Fibroblast of lung (primary cell): ENCODE measurements at regions not wholly inside any gene's neighbourhood (a gene's known extent, or its start where the extent isn't known, plus 50 kb on each side); places are given as distances from the start of the nearest gene placed in this dataset.
"Not testable (repeated sequence)": the region's sequence is repeated elsewhere in the genome, so short reads cannot be mapped to it uniquely, and the experiment has no call there.

ENCODE experiments used
- DNase-seq, 2 donors: peaks; one replicate each; pipeline versions ENCODE4 v3.0.0 to v3.0.0-alpha.2; 2010; ENCODE audit warnings: low read depth in 2 of 2
- H2AFZ ChIP-seq: 2 replicates; pipeline ENCODE4 v1.5.1; 2012; ENCODE audit warnings: low read length, control low read depth, inconsistent platforms
- H3K27ac ChIP-seq: 2 replicates; pipeline ENCODE4 v1.5.1; 2011; ENCODE audit warnings: low read length, control low read depth; ENCODE audit not compliant: insufficient read depth
- H3K27me3 ChIP-seq: 2 replicates; pipeline ENCODE4 v1.5.1; 2011; ENCODE audit warnings: mild to moderate bottlenecking, low read length; ENCODE audit not compliant: control insufficient read depth, insufficient read depth
- H3K36me3 ChIP-seq: 2 replicates; pipeline ENCODE4 v1.5.1; 2011; ENCODE audit warnings: low read length; ENCODE audit not compliant: control insufficient read depth, insufficient read depth
- H3K4me1 ChIP-seq: 2 replicates; pipeline ENCODE4 v1.5.1; 2011; ENCODE audit warnings: low read length; ENCODE audit not compliant: control insufficient read depth, insufficient read depth; ENCODE audit errors: extremely low read depth
- H3K4me2 ChIP-seq: 2 replicates; pipeline ENCODE4 v1.5.1; 2011; ENCODE audit warnings: low read length, control low read depth; ENCODE audit not compliant: insufficient read depth; ENCODE audit errors: extremely low read depth
- H3K4me3 ChIP-seq, 4 experiments: fragments of 200-600 bp in 1 of 4; sonication (generic) in 1 of 4; replicated peaks in 1 of 4; 2 replicates each; pipeline ENCODE4 v1.5.1; 2011 to 2016; ENCODE audit warnings: low read length in 4 of 4, low read depth in 3 of 4, mild to moderate bottlenecking in 3 of 4, control low read depth in 2 of 4, inconsistent platforms in 1 of 4, mixed read lengths in 1 of 4; ENCODE audit not compliant: insufficient read depth in 1 of 4; ENCODE audit errors: control extremely low read depth in 1 of 4
- H3K79me2 ChIP-seq: 2 replicates; pipeline ENCODE4 v1.5.1; 2012; ENCODE audit warnings: mild to moderate bottlenecking, low read length, inconsistent platforms; ENCODE audit not compliant: control insufficient read depth, insufficient read depth
- H3K9ac ChIP-seq: 2 replicates; pipeline ENCODE4 v1.5.1; 2011; ENCODE audit warnings: mild to moderate bottlenecking, low read length, control low read depth; ENCODE audit not compliant: insufficient read depth
- H3K9me3 ChIP-seq: 2 replicates; pipeline ENCODE4 v1.5.1; 2012; ENCODE audit warnings: low read depth, low read length; ENCODE audit not compliant: control insufficient read depth, insufficient read depth
- H4K20me1 ChIP-seq: 2 replicates; pipeline ENCODE4 v1.5.1; 2011; ENCODE audit warnings: low read length; ENCODE audit not compliant: control insufficient read depth, insufficient read depth; ENCODE audit errors: extremely low read depth
- CTCF ChIP-seq, 2 donors: IDR thresholded peaks in 1 of 2; conservative IDR thresholded peaks in 1 of 2; 1 replicate in 1 of 2; 2 replicates in 1 of 2; pipeline ENCODE4 v1.5.1; 2011 to 2012; ENCODE audit warnings: low read length in 2 of 2, control low read depth in 1 of 2, inconsistent platforms in 1 of 2, low read depth in 1 of 2, mild to moderate bottlenecking in 1 of 2
- EZH2 ChIP-seq: IDR thresholded peaks from 2 replicates; pipeline ENCODE4 v1.5.1; 2012; ENCODE audit warnings: low read length, control low read depth, mild to moderate bottlenecking; ENCODE audit errors: missing control alignments

DNA sequence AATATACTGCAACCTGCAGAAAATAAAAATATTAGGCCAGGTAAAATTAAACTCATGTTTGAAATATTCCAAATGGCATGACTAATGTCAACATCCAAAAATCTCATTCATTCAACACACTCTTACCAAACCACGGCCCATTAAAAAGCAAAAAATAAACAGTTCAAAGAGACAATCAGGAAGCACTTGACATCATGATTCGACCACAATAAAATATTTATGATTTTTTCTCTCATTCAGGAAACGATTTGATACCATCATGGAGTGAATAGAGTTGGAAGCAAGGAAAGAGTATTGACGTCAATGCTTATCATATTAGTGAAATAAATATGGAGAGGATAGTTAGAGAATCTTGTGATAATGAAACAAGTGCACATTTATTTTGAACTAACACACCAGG, 354.1 kb downstream of the KCNJ2 start:
- Histone ChIP-seq H2AFZ (no peak overlapping the region), H3K9me3 (no peaks in the 10 kb centered on the region), H3K27ac (no peak overlapping the region), H3K79me2 (no peaks in the 10 kb centered on the region), H3K4me3 (no peak overlapping the region), H4K20me1 (no peaks in the 10 kb centered on the region), H3K4me2 (no peak overlapping the region), H3K9ac (no peak overlapping the region), H3K27me3 (no peaks in the 10 kb centered on the region), H3K4me1 (no peaks in the 10 kb centered on the region), H3K36me3 (no peaks in the 10 kb centered on the region)
- no peak for DNase-seq
- no peak for TF ChIP-seq CTCF (conservative IDR thresholded peaks at IDR 0.05 in 1 of 2, IDR thresholded peaks at IDR 0.05 in 1 of 2; ENCODE audit: low read depth in 1 of 2, low read length in 2 of 2)
- no peak for TF ChIP-seq EZH2

DNA sequence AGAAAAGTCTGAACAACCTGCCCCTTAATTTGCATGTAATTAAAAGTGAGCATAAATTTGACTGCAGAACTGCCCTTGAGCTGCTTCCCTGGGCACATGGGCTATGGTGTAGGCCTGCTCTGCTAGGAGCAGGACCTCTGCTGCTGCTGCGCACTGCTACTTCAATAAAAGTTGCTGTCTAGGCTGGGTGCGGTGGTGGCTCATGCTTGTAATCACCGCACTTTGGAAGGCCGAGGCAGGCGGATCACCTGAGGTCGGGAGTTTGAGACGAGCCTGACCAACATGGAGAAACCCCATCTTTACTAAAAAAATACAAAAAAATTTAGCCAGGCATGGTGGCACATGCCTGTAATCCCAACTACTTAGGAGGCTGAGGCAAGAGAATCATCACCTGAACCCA, 355.7 kb downstream of the KCNJ2 start:
- not testable (repeated sequence) for H3K4me3 ChIP-seq, DNase-seq, H3K36me3 ChIP-seq

GRCh38 chr17:70525961-70526360, 356.6 kb downstream of the KCNJ2 start:
- H3K36me3 ChIP-seq: no peaks in the 10 kb centered on the region
- no peaks in the 10 kb centered on the region for H3K4me1 ChIP-seq
- no peak overlapping the region for H3K9ac ChIP-seq
- no peaks in the 10 kb centered on the region for H3K9me3 ChIP-seq
- H3K79me2 ChIP-seq: no peaks in the 10 kb centered on the region
- H3K27ac ChIP-seq: no peak overlapping the region
- no peak overlapping the region for H2AFZ ChIP-seq
- no peak overlapping the region for H3K4me3 ChIP-seq
- H3K27me3 ChIP-seq: no peaks in the 10 kb centered on the region
- TF ChIP-seq EZH2: no peak
- TF ChIP-seq CTCF (conservative IDR thresholded peaks at IDR 0.05 in 1 of 2, IDR thresholded peaks at IDR 0.05 in 1 of 2; ENCODE audit: low read depth in 1 of 2, low read length in 2 of 2): no peak
- DNase-seq: no peak
- no peaks in the 10 kb centered on the region for H4K20me1 ChIP-seq
- H3K4me2 ChIP-seq: no peak overlapping the region

More for the DNA sequence above, 355.7 kb downstream of the KCNJ2 start:
- H3K27me3 ChIP-seq, H3K4me1 ChIP-seq, H3K9ac ChIP-seq, H3K9me3 ChIP-seq, H3K79me2 ChIP-seq, H3K27ac ChIP-seq, H2AFZ ChIP-seq, H4K20me1 ChIP-seq, H3K4me2 ChIP-seq: not testable (repeated sequence)
